Heart left ventricle (tissue), 13 donors: ENCODE measurements at regions not wholly inside any gene's neighbourhood (a gene's known extent, or its start where the extent isn't known, plus 50 kb on each side); places are given as distances from the start of the nearest gene placed in this dataset.

ENCODE experiments used
- POLR2A ChIP-seq, 2 donors: fragments of 450-650 bp; IDR thresholded peaks; one replicate each; pipeline ENCODE4 v1.6.1; 2017; ENCODE audit warnings: antibody characterized with exemption in 2 of 2, mild to moderate bottlenecking in 2 of 2, moderate library complexity in 2 of 2
- TF ChIP-seq, protein P1 (sequence below), 12 donors: fragments of 200-600 bp; sonication (generic) in 4 of 12; IDR thresholded peaks; one replicate each; pipeline versions ENCODE4 v1.5.0 to v1.8.0; 2018 to 2022; ENCODE audit warnings: antibody characterized with exemption in 12 of 12, mild to moderate bottlenecking in 5 of 12
- donor health status: ischemic (EF 13 %, LVEDD 7.1; RV severe dilation, severe dysfunction).
- donor health status: DM: no; HTN: yes; CAD: no.
- donor health status: DM: no; HTN: no; CAD: no.
- donor health status: ischemic (EF 25% LVEDD 6.9; RV normal size, moderate dysfunction).
- donor health status: ischemic (EF 25% LVEDD 5.7; RV mildly dilated, moderate dysfunction).
- donor health status: ischemic (EF 35%, LVEDD 5.7; RV mildly dilated, moderate dysfunction).
- donor health status: nonischemic (EF 11% LVEDD 7.7; RV severe dilation, severe dysfunction).
- donor health status: DM: yes; HTN: yes; CAD: no.
- donor health status: PGD.
- donor health status: ischemic (EF 29% LVEDD 5.4; RV normal size, mild dysfunction).
- donor health status: nonischemic (EF 23%, LVEDD 6.1; RV moderate dilation, normal function).

DNA sequence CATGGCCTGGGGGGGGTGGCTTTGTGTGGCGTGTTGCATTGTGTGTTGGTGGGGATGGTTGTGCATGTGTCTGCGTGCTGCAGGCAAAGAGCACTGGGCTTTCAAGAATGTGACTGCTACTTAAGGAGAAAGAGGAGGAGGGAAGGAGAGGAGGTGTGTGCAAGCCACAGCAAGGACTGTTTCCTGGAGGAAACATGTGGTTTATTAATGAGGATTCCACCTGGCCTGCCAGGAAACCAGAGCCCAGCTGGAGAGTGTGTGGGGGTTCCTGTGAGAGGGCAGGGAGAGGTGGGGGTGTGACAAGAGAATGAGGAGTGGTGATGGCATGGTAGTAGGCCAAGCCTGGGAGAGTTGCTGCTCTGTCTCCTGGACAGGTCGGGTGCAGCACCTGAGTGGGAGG is 258.1 kb upstream of the ROPN1 start:
- TF ChIP-seq, protein P1, sequence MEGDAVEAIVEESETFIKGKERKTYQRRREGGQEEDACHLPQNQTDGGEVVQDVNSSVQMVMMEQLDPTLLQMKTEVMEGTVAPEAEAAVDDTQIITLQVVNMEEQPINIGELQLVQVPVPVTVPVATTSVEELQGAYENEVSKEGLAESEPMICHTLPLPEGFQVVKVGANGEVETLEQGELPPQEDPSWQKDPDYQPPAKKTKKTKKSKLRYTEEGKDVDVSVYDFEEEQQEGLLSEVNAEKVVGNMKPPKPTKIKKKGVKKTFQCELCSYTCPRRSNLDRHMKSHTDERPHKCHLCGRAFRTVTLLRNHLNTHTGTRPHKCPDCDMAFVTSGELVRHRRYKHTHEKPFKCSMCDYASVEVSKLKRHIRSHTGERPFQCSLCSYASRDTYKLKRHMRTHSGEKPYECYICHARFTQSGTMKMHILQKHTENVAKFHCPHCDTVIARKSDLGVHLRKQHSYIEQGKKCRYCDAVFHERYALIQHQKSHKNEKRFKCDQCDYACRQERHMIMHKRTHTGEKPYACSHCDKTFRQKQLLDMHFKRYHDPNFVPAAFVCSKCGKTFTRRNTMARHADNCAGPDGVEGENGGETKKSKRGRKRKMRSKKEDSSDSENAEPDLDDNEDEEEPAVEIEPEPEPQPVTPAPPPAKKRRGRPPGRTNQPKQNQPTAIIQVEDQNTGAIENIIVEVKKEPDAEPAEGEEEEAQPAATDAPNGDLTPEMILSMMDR (IDR thresholded peaks at IDR 0.05), result no peak
- TF ChIP-seq POLR2A (IDR thresholded peaks at IDR 0.05), result no peak
